ENCODE measurements at regions not wholly inside any gene's neighbourhood (a gene's known extent, or its start where the extent isn't known, plus 50 kb on each side); places are given as distances from the start of the nearest gene placed in this dataset.

DNA sequence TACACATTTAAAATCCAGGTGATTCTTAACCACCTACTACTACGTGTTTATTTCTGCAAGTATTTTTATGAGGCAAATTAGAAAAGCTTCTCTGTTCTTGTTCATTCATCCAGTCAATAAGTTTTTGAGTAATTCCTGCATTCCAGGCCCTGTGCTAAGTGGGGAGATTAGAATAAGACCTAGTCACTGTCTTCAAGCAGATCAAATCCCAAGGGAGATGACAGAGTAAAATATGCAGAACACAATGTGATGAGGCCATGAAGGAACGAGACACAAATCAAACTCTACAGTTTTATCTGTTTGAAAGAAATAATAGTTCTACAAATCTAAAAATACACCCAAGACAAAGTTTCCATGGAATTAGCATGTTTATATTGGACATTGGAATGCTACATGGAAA, 158.8 kb downstream of the CEP120 start:
- no peak for TF ChIP-seq CTCF (IDR thresholded peaks at IDR 0.05; ENCODE audit: insufficient read depth, low read length, poor library complexity, severe bottlenecking)
- Histone ChIP-seq H3K36me3 (ENCODE audit: control insufficient read depth, insufficient read depth, low read length) (no peaks in the 10 kb centered on the region), H3K4me3 (replicated peaks; ENCODE audit: low read depth, low read length) (no peak overlapping the region), H3K27me3 (replicated peaks; ENCODE audit: control insufficient read depth, insufficient read depth, low read length) (no peaks in the 10 kb centered on the region)
- no peak for DNase-seq (ENCODE audit: extremely low read depth, insufficient read length)

DNA sequence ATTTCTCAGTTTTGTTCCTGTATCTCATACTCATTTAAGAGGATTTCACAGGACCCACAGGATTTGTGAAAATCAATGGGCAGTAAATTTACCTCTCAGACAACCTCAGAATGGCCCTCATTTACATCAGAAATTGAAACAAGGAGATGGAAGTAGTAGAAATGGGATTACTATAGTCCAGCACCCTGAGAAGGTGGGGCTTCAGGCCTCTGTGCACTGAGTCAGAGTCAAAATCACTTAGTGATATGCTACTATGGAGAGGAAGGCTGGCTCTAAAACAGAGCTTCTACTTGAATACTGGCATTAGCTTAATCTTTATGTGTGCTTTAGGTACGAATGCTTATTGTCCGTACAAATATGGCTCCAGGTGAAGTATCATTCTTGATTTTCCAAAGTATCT, 159.3 kb downstream of the CEP120 start:
- no peak for TF ChIP-seq CTCF (IDR thresholded peaks at IDR 0.05; ENCODE audit: insufficient read depth, low read length, poor library complexity, severe bottlenecking)
- Histone ChIP-seq H3K27me3 (replicated peaks; ENCODE audit: control insufficient read depth, insufficient read depth, low read length) (no peaks in the 10 kb centered on the region), H3K4me3 (replicated peaks; ENCODE audit: low read depth, low read length) (no peak overlapping the region), H3K36me3 (ENCODE audit: control insufficient read depth, insufficient read depth, low read length) (no peaks in the 10 kb centered on the region)
- no peak for DNase-seq (ENCODE audit: extremely low read depth, insufficient read length)

DNA sequence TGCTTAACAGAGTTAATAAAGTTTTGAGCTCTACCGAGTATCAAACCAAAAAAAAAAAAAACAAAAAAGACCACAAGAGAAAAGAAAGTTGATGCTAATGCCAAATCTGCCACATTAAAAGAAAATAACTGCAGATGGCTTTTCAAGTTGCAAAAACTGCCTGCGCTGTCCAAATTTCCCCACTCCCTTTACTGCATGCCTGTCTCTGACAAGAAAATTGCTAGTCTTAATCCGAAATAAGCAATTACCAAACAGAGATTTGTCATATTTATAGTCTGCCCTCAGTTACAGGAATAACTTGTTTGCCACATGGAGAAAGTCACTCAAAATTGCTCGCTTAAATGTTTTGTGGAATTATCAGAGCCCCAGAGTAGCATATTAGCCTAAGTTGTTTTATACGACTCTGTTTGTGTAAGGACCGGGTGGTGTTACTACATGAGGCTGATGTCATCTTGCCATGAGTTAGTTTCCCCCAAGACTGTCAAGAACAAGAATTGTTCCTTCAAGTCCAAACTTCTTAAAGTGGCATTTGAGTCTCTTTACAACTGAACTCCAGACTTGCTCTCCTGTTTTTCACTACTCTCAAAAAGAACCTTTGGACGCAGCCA, 160.9 kb downstream of the CEP120 start:
- no peak for TF ChIP-seq CTCF (IDR thresholded peaks at IDR 0.05; ENCODE audit: insufficient read depth, low read length, poor library complexity, severe bottlenecking)
- H3K27me3 ChIP-seq (replicated peaks; ENCODE audit: control insufficient read depth, insufficient read depth, low read length) = no peaks in the 10 kb centered on the region
- H3K36me3 ChIP-seq (ENCODE audit: control insufficient read depth, insufficient read depth, low read length) = no peaks in the 10 kb centered on the region
- DNase-seq (ENCODE audit: extremely low read depth, insufficient read length) = no peak
- no peak overlapping the region for H3K4me3 ChIP-seq (replicated peaks; ENCODE audit: low read depth, low read length)

DNA sequence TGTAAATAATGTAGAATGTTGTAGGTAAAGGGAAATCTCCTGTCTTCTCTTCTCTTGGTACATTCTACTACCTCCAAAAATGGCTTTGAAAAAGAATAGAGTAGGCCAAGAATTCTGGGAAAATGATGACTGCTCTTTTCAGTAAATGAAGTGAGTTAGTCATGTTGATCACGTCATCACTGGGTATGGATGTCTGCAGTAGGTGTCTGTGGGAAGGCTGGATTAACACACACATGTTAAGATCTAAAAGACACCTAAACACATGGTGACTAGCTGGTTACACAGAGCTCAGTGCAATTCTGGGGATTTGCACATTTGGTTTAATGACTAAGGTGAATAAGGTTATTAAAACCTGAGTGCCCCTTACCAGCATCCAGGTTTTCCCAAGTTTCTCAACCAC, 161.5 kb downstream of the CEP120 start:
- no peak for TF ChIP-seq CTCF (IDR thresholded peaks at IDR 0.05; ENCODE audit: insufficient read depth, low read length, poor library complexity, severe bottlenecking)
- Histone ChIP-seq H3K4me3 (replicated peaks; ENCODE audit: low read depth, low read length) (no peak overlapping the region), H3K36me3 (ENCODE audit: control insufficient read depth, insufficient read depth, low read length) (no peaks in the 10 kb centered on the region), H3K27me3 (replicated peaks; ENCODE audit: control insufficient read depth, insufficient read depth, low read length) (no peaks in the 10 kb centered on the region)
- DNase-seq (ENCODE audit: extremely low read depth, insufficient read length) = no peak

GRCh38 chr5:123249446-123249845, 160.4 kb downstream of the PRDM6 start:
- Histone ChIP-seq H3K27me3 (replicated peaks; ENCODE audit: control insufficient read depth, insufficient read depth, low read length) (no peaks in the 10 kb centered on the region), H3K36me3 (ENCODE audit: control insufficient read depth, insufficient read depth, low read length) (no peaks in the 10 kb centered on the region), H3K4me3 (replicated peaks; ENCODE audit: low read depth, low read length) (no peak overlapping the region)
- TF ChIP-seq CTCF (IDR thresholded peaks at IDR 0.05; ENCODE audit: insufficient read depth, low read length, poor library complexity, severe bottlenecking) = no peak
- DNase-seq (ENCODE audit: extremely low read depth, insufficient read length) = no peak

DNA sequence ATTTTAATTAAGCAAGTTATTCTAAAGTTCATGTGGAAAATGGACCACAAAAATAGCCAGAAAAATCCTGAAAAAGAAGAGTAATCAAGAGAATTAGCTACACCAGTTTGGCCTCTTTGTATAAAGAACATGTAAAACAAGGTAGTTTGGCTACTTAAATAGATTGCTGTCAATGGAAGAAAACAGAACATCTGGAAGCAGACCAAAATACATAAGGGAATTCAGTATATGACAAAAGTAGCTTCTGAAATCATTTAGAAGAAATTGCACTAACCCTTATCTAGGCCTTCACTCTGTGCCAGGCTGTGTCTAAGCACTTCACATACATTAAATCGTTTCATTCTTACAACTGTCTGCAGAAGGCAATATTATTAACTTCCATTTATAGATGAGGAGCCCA, 156.6 kb downstream of the PRDM6 start:
- H3K4me3 ChIP-seq (replicated peaks; ENCODE audit: low read depth, low read length) = no peak overlapping the region
- no peak for TF ChIP-seq CTCF (IDR thresholded peaks at IDR 0.05; ENCODE audit: insufficient read depth, low read length, poor library complexity, severe bottlenecking)
- no peaks in the 10 kb centered on the region for H3K27me3 ChIP-seq (replicated peaks; ENCODE audit: control insufficient read depth, insufficient read depth, low read length)
- H3K36me3 ChIP-seq (ENCODE audit: control insufficient read depth, insufficient read depth, low read length) = no peaks in the 10 kb centered on the region
- no peak for DNase-seq (ENCODE audit: extremely low read depth, insufficient read length)

Data from GM06990 (cell line).